Suppressor macrophage (primary cell): ENCODE measurements at regions not wholly inside any gene's neighbourhood (a gene's known extent, or its start where the extent isn't known, plus 50 kb on each side); places are given as distances from the start of the nearest gene placed in this dataset.

Experiments used
- DNase-seq, 4 experiments: peaks; one replicate each; pipeline ENCODE4 v3.0.0-alpha.2; 2020 to 2022

DNA sequence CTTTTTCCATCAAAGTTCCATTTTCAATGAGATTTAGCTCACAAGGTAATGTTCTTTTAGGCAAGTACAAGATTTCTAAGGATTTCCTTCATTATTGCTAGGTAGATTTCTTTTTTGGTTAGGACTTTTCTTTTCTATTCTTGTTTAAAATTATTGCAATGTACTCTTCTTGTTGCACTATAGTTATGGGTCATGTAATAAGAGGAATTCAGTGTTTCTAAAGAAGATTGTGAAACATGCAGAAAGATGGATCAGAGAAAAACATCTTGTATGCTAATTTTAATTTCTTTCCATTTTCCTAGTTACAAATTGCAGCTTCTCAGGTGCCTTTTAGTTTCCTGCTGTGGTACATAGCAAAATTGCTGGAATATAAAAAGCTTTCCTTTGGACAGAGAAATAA lies 56.1 kb downstream of the BTG1 start:
- DNase-seq = peak in 1 of 4 experiments; percentile 20

DNA sequence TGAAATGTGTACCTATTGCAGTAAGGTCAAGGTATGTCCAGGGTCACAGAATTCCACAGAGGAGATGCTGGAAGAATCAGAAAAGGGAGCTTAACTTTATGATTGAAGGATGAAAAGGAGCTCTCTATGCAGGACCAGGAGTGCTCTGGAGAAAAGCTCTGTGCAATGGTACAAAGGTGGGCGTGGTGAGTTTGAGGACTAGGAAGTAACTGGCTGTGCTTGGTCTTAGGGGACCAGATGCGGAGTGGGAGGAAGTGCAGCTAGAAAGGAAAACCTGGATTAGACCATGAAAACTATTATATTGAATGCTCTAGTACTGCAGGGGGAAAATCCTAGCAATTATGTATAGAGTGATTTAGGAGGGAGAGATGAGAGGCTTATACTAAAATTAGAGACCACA lies 56.8 kb downstream of the BTG1 start:
- peak in 3 of 4 experiments; percentile 41 to 48 (median 41) for DNase-seq

DNA sequence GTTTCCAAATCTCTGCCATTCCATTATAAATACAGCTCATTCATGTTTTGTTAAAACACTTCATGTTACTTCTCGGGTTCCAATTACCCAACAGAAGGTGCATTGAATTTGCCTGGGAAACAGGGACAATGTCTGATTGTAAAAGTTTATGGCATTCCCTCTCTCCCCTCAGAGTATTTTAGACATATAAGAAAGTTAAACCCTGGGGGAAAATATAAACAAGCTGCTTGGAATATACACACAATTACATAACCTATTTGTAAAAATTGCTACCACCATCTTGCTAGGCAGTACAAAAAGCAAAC lies 60.0 kb downstream of the BTG1 start:
- DNase-seq = no peak

DNA sequence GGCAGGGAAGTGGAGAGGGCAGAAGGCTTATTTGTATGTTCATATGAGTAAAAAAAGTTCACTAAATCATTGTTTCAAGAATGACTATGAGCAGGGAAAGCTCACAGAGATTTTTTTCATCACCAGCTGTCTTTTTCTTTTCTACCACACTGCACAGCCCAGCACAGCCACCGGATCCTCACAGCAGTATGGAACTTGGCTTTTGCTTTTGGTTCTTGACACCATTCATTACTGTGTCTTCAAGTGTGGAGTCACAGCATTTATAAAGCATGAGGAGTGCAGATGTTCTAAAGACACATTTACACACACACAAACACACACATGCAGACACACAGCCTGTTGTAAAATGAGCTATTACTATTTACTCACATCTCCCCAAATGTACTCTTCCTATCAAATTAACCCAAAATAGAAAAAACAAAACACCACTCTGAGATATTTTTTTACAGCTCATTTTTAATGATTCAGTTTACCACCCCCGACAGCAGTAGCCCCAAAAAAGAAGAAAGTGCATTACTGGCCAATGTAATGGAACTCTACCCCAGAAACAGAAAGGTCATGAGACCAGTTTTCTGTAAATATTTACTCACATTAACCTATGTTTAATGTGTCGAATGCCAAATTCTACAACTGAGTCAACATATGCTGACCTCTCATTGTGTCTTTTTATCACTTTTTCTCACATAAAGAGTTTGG lies 60.5 kb downstream of the BTG1 start:
- DNase-seq = no peak

DNA sequence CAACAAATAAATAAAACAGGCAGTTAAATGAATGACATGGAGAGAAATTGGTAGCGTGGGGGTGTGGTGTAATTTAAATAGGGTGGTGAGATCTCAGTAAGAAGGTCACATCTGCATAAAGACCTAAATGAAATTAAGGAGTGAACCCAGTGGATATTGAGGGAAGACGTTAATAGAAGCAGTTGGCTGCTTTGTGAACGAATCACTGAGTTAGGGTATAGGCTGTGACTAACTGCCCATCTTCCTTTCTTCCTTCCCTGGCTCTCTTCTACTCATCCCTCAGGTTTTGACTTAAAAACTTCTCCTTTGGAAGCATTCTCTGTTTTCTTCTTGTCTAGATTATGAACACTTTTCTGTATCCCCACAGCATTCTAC lies 64.7 kb downstream of the BTG1 start:
- no peak for DNase-seq

DNA sequence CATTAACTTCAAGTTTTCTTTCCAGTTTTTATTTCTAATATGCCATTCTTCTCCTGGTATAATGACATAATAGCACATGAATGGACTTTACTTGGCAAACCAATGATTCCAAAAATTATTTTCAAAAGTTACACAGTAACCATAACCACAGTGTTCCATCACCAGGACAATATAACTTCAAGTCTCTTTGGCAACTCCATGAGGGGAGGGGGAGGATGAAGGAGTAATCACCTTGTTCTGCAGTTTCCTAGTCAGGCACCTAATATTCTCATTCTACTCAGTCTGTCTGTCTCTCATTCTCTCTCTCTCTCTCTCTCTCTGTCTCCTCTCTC lies 66.6 kb downstream of the BTG1 start:
- no peak for DNase-seq

DNA sequence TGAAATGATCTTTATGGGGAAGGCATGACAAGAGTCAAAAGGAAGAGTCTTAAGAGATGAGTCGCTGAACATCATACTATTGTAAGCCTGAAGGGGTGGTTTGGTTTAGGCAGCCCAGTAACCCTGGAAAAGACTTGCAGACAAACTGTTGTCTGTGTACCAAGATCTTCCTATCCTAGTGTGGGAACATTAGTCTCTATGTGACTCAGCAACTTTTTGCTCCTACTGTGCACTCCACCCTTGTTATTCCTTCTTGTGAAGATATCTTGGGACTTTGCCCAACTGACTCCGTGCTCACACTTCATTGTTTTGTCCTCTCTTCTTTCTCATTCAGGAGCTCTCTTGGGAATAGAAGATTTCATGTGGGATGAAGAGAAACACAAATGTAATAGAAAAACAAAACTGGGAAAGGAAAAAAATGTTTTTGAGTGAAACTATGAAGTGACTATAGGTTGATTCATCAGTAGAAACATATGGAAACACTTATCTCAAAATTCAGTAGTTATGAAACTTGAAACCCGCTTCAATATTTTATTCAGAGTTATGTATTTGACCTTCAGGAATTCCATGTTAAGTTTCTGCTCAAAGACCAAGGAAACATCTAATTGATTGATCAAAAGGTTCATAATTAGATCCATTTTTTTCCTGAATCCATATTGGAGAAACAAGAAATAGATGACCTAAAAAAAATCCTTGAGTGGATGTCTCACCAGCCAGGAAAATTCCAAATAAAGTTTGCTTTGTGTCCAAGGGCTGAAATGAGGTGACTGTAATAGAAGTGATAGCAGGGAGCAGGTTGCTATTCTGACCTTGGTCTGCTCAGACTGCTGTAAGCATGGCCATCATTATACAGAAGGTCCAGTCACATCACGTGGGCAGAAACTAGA lies 67.2 kb downstream of the BTG1 start:
- peak in 3 of 4 experiments; percentile 43 to 61 (median 43) for DNase-seq

DNA sequence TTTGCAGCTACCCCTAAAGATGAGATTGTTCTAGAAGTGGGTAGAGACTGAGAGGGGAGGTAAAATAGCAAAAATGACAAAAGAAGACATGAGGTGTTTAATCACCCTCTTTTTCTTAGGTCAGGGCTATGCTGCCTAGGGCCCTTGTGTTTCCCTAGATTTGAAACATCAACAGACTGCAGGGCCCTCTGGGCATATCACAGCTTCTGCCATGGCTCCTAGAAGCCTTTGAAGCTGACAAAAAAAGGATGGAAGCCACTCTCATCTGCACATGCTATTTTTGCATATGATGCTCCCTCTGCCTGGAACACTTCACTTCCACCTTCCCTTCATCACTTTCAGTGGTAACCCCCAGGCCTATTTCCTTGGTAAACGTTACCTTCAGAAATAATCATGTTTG lies 68.1 kb downstream of the BTG1 start:
- DNase-seq = no peak

DNA sequence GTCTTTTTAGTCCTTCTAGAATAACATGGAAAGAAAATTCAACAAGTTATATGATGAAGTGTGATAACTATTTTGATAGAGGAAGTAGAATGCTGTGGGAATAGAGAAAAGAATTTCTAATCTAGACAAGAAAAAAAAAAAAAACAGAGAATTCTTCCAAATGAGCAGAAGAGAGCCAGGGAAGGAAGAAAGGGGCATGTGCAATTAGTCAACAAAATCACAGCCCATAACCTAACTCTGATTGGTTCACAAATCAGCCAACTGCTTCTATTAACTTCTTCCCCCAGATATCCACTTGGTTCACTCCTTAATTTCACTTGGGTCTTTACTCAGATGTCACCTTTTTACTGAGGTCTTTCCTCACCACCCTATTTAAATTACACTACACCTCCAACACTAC lies 69.5 kb downstream of the BTG1 start:
- DNase-seq = no peak

DNA sequence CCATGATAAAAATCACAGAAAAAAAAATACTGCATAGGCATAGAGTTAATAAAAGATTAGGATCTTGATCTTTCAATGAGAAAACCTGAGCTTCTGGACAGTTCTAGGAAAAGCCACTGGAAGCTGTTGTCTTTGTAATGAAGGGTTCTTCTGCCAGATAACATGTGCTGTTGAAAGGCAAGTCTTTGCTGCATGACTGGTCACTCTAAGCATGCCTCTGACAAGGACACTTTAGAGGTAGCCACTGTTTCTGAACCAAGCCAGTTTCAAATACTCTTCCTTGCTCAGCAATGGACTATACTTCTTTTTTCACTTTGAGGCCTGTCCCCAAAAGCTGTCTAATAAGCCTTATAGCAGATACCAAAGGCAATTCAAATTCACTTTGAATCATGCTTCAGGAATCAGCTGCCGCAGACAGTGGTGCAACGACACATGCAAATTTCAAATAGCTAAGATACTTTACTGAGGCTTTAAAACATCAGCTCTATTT lies 70.2 kb downstream of the BTG1 start:
- DNase-seq = no peak

DNA sequence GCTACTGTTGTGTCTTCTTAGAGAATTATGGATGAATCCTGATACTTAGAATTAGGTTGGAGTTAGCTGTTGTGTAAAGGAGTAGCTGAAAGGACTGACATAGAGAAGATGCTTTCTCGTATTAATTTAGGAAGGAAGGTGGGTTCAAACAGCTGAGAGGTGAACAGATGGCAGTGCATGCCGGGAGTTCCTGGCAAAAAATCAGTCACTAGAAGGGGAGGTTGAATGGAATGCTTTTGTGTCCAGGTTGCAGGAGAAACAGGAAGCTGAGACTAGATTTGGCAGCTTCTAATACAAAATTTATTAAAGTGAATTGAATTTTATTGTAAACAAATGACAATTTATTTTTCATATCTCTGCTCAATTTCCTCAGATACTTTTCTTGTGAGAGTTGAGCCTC lies 70.8 kb downstream of the BTG1 start:
- no peak for DNase-seq

DNA sequence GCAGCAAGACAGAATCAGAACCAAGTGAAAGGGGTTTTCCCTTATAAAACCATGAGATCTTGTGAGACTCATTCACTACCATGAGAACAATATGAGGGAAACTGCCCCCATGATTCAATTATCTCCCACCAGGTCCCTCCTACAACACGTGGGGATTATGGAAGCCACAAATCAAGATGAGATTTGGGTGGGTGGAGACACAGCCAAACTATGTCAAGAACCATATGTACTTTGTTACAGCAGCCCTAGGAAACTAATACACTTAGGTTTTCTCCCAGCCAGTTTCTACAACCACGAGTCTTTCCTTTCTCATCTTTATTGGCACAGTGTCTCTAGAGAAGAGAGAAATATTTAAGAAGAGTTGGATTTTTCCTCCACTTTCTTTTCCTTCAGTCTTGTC lies 72.6 kb downstream of the BTG1 start:
- peak in 1 of 4 experiments; percentile 41 for DNase-seq

DNA sequence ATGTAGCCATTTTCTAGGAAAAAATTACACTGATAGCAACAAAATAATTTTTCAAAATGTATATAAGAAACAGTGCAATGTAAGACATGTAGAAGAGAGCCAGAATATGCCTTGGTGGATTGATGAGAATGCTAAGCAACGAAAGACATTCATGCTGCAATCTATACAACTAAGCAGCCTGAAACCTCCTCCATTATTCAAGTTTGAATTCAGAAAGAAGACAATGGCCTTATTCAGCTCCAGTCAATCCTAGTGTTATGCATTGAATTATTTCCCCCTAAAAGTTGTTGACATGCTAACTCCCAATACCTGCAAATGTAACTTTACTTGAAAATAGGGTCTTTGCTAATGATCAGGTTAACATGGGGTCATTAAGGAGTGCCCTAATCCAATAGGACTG lies 73.5 kb downstream of the BTG1 start:
- DNase-seq = no peak

DNA sequence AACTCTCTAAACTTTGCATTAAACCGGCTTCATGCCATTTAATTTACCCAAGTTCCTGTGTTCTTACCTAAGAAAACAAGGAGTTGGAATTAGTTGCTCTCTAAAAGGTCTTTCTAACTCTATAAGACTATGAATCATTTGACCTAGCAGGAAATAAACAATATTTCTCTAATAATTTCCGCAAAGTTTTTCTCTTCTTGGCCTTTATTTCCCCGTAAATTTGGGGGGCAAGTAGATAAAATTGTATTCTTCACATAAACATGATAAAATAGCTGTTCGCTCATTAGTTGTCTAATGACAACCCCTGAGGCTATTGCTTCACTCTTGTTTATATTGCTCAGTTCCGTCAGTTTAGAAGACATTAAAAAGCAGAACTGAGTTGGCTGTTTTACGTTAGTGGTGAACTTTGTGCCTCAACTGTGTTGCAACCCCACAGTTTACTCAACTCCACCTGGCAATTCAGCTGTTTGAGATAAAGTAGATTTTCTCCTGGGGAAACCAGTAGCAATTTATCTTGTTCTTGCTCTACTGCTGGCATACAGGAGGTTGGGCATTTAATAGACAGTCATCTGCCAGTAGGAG lies 74.7 kb downstream of the BTG1 start:
- peak; percentile 74 to 93 (median 86) for DNase-seq

DNA sequence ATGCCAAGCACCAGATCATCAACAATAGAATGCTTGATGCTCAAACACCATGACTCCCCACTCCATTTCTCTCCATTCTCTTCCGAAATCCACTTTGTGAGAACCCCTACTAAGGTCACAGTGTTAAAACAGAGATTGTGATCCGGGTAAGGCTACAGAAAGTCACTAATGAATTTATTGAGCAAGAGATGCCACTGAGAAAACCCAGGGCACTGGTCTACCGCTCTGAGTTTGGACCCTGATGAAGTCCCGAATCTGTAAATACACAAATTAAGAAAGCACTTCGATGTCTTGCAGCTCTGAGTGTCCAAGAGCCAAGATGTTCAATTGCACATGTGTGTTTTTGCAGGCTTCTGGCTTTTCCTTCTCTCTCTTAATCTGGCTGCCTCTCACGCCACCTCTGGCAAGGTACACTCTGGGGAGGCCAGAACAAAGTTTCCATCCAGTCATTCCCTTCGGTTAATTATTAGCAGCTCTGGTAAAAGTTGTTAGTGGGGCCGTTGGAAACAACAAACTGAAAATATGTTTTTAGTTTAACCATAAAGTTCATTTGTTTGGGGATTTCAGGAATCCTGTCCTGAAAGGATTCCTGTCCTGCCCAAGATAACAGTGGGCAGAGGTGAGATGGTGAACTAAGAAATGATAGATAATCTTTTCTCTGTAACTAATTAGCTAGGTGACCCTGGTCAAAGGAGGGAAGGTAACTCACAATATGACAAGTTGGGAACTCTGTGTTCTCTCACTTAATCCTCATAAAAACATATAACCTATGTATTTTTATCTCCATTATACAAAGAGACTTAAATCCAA lies 75.4 kb downstream of the BTG1 start:
- DNase-seq = no peak

DNA sequence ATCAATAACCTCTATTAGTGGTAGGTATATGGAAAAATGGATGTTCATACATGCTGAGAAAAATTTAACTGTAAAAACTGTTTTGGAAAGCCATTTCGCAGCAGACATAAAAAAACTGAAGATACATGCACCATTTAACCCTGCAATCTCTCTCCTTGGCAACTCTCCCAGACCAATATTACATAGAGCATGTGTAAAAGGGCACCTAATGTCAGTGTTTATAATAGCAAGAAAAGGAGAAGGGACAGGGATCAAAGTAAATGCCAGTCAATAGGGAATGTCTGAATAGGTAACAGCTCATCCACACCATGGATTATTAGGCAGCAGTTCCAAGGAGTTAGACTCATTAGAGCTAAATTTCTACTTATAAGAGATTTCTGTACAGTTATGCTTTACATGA lies 77.2 kb downstream of the BTG1 start:
- DNase-seq = peak in 3 of 4 experiments; percentile 25 to 47 (median 43)

DNA sequence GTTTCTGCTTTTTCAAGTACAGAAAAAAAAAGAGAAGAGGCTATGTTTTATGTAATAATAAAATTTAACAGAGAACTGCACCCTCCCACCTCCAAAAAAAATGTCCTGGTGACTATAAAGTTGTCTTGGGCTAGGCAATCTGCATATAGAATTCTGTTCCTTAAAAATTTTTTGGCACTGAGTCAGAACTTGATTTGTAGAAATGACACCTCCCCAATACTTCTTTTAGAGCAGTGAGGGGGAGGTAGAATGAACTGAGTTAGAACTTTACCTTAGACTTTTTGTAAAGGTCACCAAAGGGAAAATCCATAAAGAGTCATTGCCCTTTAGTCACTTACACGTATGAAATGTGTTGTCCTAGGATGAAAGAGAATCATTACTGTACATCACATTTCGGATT lies 80.0 kb downstream of the BTG1 start:
- DNase-seq = peak; percentile 54 to 88 (median 66)

DNA sequence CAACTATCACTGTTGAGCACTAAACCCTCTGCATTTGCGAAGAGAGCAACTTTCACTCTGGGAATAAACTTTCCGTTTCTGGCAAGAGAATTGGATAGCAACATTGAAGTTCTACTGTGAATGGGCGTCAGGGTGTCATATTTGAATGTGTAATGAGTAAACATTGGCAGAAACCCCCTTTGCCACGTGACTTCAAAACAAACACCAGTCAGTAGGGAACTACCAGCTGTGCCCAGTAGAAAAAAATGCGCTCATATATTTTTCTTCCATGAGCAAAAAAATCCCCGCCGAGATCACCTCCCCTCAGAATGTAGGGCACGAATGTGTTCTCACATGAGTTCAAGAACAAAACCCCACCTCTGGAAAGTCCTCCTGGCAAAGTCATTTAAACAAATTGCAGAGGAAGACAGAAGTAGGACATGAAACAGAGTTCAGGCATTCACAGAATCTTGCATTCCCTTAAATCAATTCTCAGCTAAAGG lies 80.6 kb downstream of the BTG1 start:
- DNase-seq = peak in 2 of 4 experiments; percentile 29 to 38

DNA sequence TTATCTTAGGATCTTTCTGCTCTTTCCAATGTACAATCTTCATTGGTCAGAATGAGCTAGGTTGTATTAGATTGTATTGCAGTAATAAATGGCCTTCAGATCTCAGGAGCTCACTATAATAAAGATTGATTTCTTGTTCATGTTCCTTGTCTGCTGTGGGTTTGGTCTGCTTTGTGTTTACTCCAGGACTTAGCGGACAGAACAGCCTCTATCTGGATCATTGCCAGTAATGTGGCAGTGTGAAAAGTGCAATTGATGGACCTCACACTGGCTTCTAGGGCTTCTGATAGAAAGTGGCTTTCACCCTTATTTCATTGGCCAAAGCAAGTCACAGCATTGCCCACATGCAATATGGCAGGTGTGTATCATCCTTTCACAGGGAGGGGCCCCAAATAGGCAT lies 81.2 kb downstream of the BTG1 start:
- DNase-seq = no peak

DNA sequence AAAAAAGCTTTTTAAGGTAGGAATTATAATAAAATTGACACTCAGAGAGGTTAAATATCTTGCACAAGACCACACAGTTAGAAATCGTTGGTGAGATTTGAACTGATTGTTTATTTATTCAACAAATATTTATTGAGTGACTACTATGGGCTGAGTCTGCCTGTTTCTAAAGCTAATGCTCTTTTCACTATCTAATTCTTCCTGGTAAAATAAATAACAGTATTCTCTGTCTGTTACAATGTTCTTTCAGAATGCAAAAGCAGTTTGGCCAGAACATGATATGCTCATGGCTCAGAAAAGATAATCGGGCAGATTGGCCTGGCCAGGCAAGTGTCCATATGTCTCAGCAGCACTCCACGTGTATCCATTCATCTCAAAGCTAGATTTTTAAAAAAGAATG lies 82.0 kb downstream of the BTG1 start:
- no peak for DNase-seq

DNA sequence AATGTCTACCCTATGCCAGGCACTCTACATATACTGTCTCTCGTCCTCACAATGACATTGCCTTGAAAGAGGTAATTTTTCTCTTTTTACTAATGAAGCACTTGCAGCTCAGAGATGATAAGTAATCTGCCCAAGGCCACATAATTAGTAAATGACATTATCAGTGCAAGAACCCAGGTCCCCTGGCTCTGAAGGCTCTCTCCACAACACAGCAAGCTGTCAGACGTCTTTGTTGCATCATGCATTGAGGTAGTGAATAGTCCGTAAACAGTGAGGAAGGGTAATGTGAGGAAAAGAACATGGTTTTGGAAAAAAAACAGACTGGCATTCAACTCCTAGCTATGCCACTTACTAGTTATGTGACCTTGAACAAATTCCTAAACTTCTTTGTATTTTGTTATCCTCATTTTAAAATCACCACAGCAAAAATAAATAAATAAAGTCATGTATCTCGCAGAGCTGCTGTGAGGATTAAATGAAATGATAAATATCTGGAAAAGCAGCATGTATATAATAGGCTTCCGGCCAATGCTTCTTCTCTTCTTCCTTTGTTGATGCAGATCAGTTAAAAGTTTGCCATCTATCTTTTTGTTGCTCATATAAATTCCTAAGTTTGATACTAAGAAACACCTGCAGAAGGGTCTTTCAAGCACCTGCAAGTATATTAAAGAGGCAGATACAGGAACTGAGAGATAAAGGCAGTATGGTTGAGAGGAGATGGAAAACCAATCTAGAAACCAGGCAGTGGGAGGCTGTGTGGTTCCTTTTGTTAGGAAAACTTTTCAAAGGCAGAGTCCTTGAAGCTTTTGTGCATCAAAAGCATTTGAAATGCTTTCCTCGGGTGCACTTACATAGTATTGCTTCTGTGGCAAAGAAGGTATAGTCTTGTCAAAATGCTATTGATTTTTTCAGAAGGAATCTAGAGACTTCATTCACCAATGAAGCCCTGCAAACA lies 82.8 kb downstream of the BTG1 start:
- DNase-seq = no peak

DNA sequence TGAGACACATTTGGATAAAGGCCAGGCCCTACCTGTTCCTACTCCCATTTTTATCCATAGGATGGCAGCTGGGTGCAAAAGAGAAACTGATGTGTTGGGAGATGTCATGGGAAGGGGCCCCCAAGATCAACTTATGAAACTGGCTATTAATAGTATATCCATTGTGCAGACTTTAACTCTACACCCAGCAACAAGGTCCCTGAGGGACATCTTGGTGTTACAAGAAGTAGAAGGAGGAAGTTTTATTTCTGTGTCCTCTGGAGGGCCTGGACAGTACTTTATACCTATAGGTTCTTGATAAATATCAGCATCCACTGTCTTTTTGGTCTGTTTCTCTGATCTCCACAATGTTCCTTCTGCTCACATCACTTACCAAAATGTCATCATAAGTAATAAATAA lies 84.6 kb downstream of the BTG1 start:
- peak in 1 of 4 experiments; percentile 36 for DNase-seq
